Stimulated activated CD4-positive, alpha-beta T cell treated with anti-CD3 and anti-CD28 coated beads, Interleukin-1b, Interleukin-23, amount 100 ng/mL, for 24 hours (primary cell): ENCODE measurements at regions not wholly inside any gene's neighbourhood (a gene's known extent, or its start where the extent isn't known, plus 50 kb on each side); places are given as distances from the start of the nearest gene placed in this dataset.

Source experiments
- DNase-seq, 4 experiments: peaks; one replicate each; pipeline ENCODE4 v3.0.0-alpha.2; 2020; ENCODE audit warnings: low read depth in 4 of 4, low spot score in 1 of 4

DNA sequence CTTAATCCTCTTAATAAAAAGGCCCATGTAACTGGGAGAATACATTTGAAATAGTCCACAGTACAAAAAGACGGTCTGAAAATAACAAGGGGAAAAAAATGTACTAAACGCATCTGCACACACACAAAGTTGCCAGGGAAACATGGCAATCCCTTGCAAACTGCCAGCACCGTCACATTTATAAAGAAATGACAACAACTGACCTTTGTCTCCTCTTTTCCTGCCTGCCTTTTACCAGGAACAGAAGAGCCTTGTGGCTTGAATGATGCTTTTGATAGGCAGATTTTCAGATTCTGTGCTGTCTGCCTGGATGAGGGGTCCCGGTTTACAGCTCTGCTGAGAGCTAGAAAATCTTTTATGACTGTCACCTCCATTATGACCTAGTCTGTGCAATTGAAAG, 308.6 kb upstream of the ZFP64 start:
- DNase-seq: no peak

GRCh38 chr20:52497731-52498130, 306.2 kb upstream of the ZFP64 start:
- no peak for DNase-seq

- no peak for DNase-seq
Measured at GRCh38 chr20:52496191-52496590, 304.6 kb upstream of the ZFP64 start.

GRCh38 chr20:52494244-52494643, 302.7 kb upstream of the ZFP64 start:
- DNase-seq: peak; percentile 16 to 43 (median 30)

DNA sequence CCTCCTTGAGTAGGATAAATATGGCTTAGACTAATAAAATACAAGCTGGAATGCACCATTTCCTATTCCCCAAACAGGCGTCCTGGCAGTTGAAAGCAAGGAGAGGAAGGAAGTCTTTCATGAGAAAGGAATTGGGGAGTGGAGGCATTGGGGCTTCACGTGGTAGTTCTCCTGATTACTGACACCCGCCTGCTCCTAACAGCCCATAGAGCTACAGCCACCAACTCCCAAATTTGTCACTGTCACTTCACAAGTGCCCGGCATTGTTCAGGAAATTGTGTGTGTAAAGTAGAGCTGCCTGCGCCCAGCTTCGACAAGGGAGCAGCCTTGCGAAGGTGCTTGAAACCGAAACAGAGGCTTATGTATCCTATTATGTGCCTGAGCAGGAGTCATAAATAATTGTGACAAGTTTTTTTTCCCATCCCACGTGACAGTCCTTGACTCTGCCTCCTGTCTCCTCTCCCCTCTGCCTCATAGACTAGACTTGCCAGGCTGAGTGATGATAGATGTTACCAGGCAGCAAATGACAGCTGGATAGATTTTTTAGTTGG, 301.7 kb upstream of the ZFP64 start:
- DNase-seq: no peak

GRCh38 chr20:52490711-52491430, 299.3 kb upstream of the ZFP64 start:
- DNase-seq: no peak

- DNase-seq: no peak
Measured at GRCh38 chr20:52484438-52484837, 292.9 kb upstream of the ZFP64 start.

DNA sequence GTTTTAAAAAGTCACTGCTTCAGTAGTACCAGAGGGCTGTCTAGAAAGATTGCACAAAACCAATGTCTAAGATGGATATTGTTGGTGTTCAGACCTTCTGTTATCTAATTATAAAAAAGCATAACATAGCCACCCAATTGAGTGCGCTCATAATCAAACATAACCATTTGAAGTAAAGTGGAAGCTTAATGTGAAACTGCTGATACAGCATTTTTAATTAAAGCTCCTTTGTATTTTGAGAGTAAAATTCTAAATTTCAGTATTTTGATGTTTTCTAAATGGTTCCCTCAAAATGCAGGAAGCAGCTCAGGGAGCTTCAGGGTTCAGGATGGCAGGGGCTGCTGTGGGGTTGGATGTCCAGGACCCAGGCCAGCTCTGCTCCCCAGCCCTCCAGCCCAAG, 291.8 kb upstream of the ZFP64 start:
- no peak for DNase-seq

DNA sequence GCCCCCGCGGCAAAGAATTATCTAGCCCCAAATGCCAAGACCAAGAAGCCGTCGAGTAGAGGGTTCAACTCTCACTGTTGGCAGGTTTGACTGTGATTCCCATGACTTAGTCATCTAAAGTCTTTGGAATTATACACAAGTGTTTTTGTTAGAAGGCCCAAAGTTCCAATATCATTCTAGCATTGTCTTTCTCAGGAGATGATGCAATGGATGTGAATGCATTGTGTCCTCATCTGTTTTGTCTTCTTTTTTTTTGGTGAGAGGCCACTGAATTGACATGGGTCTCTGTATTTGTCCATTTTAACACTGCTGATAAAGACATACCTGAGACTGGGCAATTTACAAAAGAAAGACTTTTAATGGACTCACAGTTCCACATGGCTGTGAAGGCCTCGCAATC, 290.5 kb upstream of the ZFP64 start:
- no peak for DNase-seq

DNA sequence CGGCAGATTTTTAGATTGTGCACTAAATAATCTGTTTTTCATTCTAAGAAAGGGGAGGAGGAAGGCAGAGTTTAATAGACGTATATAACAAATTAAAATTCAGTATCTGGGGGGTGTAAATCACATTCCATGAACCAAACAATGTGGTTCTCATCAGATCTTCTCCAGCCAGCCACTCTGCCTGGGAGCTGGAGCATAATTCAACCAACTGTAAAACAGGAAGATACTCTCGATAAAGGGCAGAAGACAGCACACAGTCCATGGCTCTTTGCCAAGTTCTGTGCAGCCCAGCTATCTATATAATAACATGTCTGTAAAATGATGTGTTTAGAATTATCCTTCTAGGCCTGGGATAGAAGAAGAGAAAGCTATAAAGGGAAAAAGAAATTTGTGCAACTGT, 289.9 kb upstream of the ZFP64 start:
- no peak for DNase-seq

GRCh38 chr20:52476074-52476750, 284.6 kb upstream of the ZFP64 start:
- no peak for DNase-seq

GRCh38 chr20:52473186-52473585, 281.6 kb upstream of the ZFP64 start:
- no peak for DNase-seq

DNA sequence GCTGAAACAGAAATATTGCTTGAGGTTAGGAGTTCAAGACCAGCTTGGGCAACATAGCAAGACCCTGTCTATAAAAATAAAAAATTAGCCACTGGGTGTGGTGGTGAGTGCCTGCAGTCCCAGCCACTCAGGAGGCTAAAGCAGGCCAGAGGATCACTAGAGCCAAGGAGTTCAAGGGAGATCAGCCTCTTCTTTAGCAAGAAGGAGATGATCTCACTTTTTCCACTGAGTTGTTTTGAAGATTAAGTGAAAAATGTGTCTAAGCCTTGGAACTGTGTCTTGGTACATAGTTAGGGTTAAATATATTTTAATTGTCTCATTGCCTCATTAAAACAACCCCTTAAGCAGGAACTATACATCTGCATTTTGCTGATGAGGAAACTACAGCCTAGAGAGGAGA, 279.0 kb upstream of the ZFP64 start:
- no peak for DNase-seq

DNA sequence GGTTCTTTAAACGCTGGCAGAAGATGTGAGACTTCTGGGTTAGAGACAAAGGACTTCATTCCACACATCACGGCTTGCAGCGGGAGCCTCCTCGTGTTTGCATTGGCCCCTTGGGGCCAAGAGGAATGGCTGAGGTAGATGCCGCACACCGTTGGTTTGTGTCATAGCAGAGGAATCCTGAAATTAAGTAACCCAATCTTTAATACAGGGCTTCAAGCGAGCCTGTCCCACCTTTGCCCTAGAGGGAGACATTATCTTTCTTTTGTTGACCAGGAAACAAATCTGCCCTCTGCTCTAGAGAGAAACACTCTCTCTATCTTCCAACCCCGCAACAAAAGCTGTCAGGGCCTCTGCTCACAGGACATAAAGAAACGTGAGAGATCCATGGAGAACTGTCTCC, 277.5 kb upstream of the ZFP64 start:
- no peak for DNase-seq

DNA sequence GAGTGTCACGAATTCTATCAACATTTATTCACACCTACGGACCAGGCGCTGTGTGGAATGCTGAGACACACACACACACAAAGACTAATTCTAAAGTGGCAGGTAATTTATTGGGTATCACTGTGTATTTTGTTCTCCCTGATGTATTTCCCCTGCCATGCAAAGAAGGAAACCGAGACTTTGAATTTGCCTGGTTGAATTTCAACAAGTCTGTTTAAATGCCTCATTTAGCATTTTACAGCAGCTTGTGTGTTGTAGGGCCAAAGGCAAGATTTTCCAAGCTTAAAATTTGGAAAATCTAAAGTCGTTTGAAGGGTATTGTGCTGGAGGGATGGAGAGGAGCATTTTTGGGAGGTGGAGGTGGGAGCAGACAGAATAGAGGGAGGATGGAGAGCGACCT, 274.4 kb upstream of the ZFP64 start:
- no peak for DNase-seq

DNA sequence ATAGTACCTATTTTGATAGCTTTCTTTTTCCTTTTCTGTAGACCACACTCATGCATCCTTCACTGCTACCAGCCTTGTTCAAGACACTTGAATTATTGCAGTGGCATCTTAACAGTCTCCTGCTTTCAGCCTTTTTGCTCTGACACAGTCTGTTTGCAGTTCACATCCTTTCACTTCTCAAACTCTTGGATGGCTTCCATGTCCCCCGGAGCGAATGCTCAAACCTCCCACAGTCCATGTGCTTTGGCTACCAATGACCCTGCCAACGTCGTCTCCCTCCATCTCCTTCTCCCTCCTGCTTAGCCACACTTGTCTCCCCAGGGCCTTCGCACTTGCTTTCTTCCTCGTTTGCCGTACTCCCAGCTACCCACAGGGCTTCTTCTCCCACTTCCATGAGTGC, 270.0 kb upstream of the ZFP64 start:
- DNase-seq: no peak

- no peak for DNase-seq
Measured at GRCh38 chr20:52459150-52459549, 267.6 kb upstream of the ZFP64 start.

- DNase-seq: no peak
Measured at GRCh38 chr20:52457826-52458225, 266.2 kb upstream of the ZFP64 start.

- DNase-seq: no peak
Measured at GRCh38 chr20:52454660-52455059, 263.1 kb upstream of the ZFP64 start.

GRCh38 chr20:52448513-52449232, 257.1 kb upstream of the ZFP64 start:
- DNase-seq: no peak

- DNase-seq: no peak
Measured at GRCh38 chr20:52447225-52447551, 255.6 kb upstream of the ZFP64 start.
